DOHH2 (cell line): ENCODE measurements at regions not wholly inside any gene's neighbourhood (a gene's known extent, or its start where the extent isn't known, plus 50 kb on each side); places are given as distances from the start of the nearest gene placed in this dataset.

Experiments used
- H3F3A ChIP-seq: fragments of 200-600 bp; sonication (generic), shearing (Covaris generic); 2 replicates; pipeline ENCODE4 v1.6.0; 2016; ENCODE audit warnings: antibody characterized with exemption, mild to moderate bottlenecking; ENCODE audit not compliant: control insufficient read depth, insufficient read depth
- H3K27ac ChIP-seq: fragments of 200-600 bp; sonication (generic); 2 replicates; pipeline ENCODE4 v1.5.1; 2014; ENCODE audit warnings: low read depth, mild to moderate bottlenecking, low read length, moderate library complexity
- H3K27me3 ChIP-seq: fragments of 200-600 bp; sonication (generic); 2 replicates; pipeline ENCODE4 v1.6.1; 2014; ENCODE audit warnings: mild to moderate bottlenecking, low read length, mixed read lengths; ENCODE audit not compliant: control insufficient read depth
- H3K36me3 ChIP-seq: fragments of 200-600 bp; sonication (generic); 2 replicates; pipeline ENCODE4 v1.6.1; 2014; ENCODE audit warnings: mild to moderate bottlenecking, low read length, moderate library complexity, mixed read lengths; ENCODE audit not compliant: control insufficient read depth
- H3K4me1 ChIP-seq: fragments of 200-600 bp; sonication (generic); 2 replicates; pipeline ENCODE4 v1.6.1; 2014; ENCODE audit warnings: mild to moderate bottlenecking, low read length, mixed read lengths; ENCODE audit not compliant: control insufficient read depth
- H3K4me2 ChIP-seq: fragments of 200-600 bp; sonication (generic); 2 replicates; pipeline ENCODE4 v1.6.0; 2014; ENCODE audit warnings: mild to moderate bottlenecking, low read length, moderate library complexity
- H3K4me3 ChIP-seq: fragments of 200-600 bp; sonication (generic); 2 replicates; pipeline ENCODE4 v1.5.1; 2014; ENCODE audit warnings: mild to moderate bottlenecking, low read length, mixed read lengths
- H3K79me2 ChIP-seq: fragments of 200-600 bp; sonication (generic); 2 replicates; pipeline ENCODE4 v1.6.1; 2014; ENCODE audit warnings: mild to moderate bottlenecking, low read length, mixed read lengths; ENCODE audit not compliant: control insufficient read depth
- H3K9me2 ChIP-seq: fragments of 200-600 bp; sonication (generic); replicated peaks from 2 replicates; pipeline ENCODE4 v1.6.1; 2014; ENCODE audit warnings: mild to moderate bottlenecking, low read length, mixed read lengths; ENCODE audit not compliant: control insufficient read depth
- H3K9me3 ChIP-seq: fragments of 200-600 bp; sonication (generic); 2 replicates; pipeline ENCODE4 v1.6.1; 2014; ENCODE audit warnings: antibody characterized with exemption, low read length, mixed read lengths; ENCODE audit not compliant: control insufficient read depth, insufficient read depth
- H4K20me1 ChIP-seq: fragments of 200-600 bp; sonication (generic); 2 replicates; pipeline ENCODE4 v1.6.0; 2014; ENCODE audit warnings: low read depth, mild to moderate bottlenecking, antibody characterized with exemption, low read length, moderate library complexity; ENCODE audit not compliant: control insufficient read depth, insufficient read depth
- EZH2phosphoT487 ChIP-seq: fragments of 200-600 bp; sonication (generic); IDR thresholded peaks from 2 replicates; pipeline ENCODE4 v1.6.1; 2017; ENCODE audit warnings: borderline replicate concordance, mild to moderate bottlenecking, antibody characterized with exemption, low read length, moderate library complexity, mixed read lengths
- TF ChIP-seq, protein P1 (sequence below): fragments of 200-600 bp; sonication (generic); IDR thresholded peaks from one replicate; pipeline ENCODE4 v1.5.1; 2014; ENCODE audit warnings: antibody characterized with exemption, mild to moderate bottlenecking, low read depth, low read length; ENCODE audit not compliant: poor library complexity, severe bottlenecking

DNA sequence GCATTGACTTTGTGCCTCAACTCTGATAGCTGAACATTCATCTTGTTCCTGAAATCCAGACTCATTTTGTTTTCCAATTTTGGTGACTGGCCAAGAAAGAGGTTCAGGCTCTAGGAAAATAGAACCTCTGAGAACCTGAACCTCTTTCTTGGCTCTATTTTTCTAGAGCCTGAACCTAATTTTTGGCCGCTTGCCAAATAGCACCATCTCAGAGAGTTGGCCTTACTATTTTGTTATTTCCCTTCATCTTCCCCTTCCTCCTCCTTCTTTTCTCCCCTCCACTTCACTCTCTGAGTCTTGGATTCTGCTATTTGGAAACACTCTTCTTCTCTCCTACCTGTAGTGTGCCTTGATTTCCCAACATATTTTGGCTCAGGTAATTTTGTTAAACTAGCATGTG lies 114.4 kb upstream of the CNTN1 start:
- Histone ChIP-seq H3K27me3 (no peaks in the 10 kb centered on the region), H3K79me2 (no peaks in the 10 kb centered on the region), H3F3A (no peaks in the 10 kb centered on the region), H3K4me2 (no peak overlapping the region), H4K20me1 (no peaks in the 10 kb centered on the region), H3K4me3 (no peak overlapping the region), H3K9me2 (no peaks in the 10 kb centered on the region), H3K9me3 (peaks cover 16% of the 10 kb centered on the region; the same call in 1 of the 2 replicates), H3K27ac (no peak overlapping the region), H3K36me3 (no peaks in the 10 kb centered on the region), H3K4me1 (no peaks in the 10 kb centered on the region)
- TF ChIP-seq EZH2phosphoT487, result no peak
- TF ChIP-seq, protein P1, sequence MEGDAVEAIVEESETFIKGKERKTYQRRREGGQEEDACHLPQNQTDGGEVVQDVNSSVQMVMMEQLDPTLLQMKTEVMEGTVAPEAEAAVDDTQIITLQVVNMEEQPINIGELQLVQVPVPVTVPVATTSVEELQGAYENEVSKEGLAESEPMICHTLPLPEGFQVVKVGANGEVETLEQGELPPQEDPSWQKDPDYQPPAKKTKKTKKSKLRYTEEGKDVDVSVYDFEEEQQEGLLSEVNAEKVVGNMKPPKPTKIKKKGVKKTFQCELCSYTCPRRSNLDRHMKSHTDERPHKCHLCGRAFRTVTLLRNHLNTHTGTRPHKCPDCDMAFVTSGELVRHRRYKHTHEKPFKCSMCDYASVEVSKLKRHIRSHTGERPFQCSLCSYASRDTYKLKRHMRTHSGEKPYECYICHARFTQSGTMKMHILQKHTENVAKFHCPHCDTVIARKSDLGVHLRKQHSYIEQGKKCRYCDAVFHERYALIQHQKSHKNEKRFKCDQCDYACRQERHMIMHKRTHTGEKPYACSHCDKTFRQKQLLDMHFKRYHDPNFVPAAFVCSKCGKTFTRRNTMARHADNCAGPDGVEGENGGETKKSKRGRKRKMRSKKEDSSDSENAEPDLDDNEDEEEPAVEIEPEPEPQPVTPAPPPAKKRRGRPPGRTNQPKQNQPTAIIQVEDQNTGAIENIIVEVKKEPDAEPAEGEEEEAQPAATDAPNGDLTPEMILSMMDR, result no peak

DNA sequence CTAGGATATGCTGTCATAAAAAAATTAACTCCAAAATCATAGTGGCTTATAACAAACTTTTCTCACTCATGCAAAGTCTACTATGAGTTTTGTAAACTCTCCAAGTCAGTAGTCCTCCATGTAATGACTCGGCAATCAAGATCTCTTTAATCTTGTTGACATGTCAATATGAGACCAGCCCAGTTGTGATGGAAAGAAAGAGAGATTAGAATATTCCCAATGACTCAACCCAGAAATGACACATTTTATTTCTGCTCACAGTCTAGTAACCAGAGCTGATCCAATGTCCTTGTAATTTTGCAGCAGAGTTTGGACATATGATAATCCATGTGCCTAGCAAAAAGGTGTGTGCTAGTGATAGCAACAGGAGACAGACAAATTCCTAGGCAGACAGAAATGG lies 112.6 kb upstream of the CNTN1 start:
- Histone ChIP-seq H4K20me1 (no peaks in the 10 kb centered on the region), H3K27ac (no peak overlapping the region), H3K4me1 (no peaks in the 10 kb centered on the region), H3K4me3 (no peak overlapping the region), H3K9me3 (peaks cover 16% of the 10 kb centered on the region; the same call in 1 of the 2 replicates), H3K79me2 (no peaks in the 10 kb centered on the region), H3K27me3 (no peaks in the 10 kb centered on the region), H3K4me2 (no peak overlapping the region), H3K36me3 (no peaks in the 10 kb centered on the region), H3K9me2 (no peaks in the 10 kb centered on the region), H3F3A (no peaks in the 10 kb centered on the region)
- TF ChIP-seq, protein P1, result no peak
- no peak for TF ChIP-seq EZH2phosphoT487

DNA sequence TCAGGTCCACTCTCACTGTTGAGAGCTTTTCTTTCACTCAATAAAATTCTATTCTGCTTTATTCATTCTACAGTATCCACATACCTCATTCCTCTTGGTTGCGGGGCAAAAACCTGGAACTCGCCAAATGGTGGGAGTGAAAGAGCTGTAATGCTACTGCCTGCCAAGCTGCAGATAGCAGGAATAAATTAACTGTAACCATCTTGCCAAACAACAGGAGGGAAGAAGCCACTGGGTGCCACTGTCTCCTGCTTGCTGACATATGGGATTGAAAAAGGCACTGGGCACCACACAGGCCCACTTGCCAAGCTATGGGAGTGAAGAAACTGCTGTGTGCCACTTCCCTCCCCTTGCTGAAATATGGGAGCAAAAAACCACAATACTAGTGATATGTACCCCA lies 111.9 kb upstream of the CNTN1 start:
- no peaks in the 10 kb centered on the region for H4K20me1 ChIP-seq
- no peaks in the 10 kb centered on the region for H3K79me2 ChIP-seq
- H3K9me2 ChIP-seq, result no peaks in the 10 kb centered on the region
- TF ChIP-seq, protein P1, result no peak
- TF ChIP-seq EZH2phosphoT487, result no peak
- no peak overlapping the region for H3K4me2 ChIP-seq
- H3K27ac ChIP-seq, result no peak overlapping the region
- H3K4me3 ChIP-seq, result no peak overlapping the region
- no peaks in the 10 kb centered on the region for H3K27me3 ChIP-seq
- no peaks in the 10 kb centered on the region for H3K36me3 ChIP-seq
- H3F3A ChIP-seq, result no peaks in the 10 kb centered on the region
- H3K9me3 ChIP-seq, result peaks cover 16% of the 10 kb centered on the region; the same call in 1 of the 2 replicates
- H3K4me1 ChIP-seq, result no peaks in the 10 kb centered on the region

DNA sequence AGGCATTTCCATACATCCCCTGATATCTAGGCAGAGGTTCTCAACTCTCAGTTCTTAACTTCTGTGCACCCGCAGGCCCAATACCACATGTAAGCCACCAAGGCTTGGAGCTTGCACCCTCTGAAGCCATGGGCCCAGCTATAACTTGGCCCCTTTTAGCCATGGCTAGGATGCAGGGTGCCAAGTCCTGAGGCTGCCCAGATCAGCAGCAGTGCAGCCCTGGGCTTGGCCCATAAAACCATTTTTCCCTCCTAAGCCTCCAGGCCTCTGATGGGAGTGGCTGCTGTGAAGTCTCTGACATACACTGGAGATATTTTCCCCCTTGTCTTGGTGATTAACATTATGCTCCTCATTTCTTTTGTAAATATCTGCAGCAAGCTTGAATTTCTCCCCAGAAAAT lies 110.3 kb upstream of the CNTN1 start:
- Histone ChIP-seq H3F3A (no peaks in the 10 kb centered on the region), H3K4me2 (no peak overlapping the region), H3K27ac (no peak overlapping the region), H3K9me3 (peaks cover 16% of the 10 kb centered on the region; the same call in 1 of the 2 replicates), H3K27me3 (no peaks in the 10 kb centered on the region), H3K4me1 (no peaks in the 10 kb centered on the region), H3K9me2 (no peaks in the 10 kb centered on the region), H3K4me3 (no peak overlapping the region), H3K36me3 (no peaks in the 10 kb centered on the region), H3K79me2 (no peaks in the 10 kb centered on the region), H4K20me1 (no peaks in the 10 kb centered on the region)
- TF ChIP-seq, protein P1, result no peak
- TF ChIP-seq EZH2phosphoT487, result no peak
